Erythroblast (primary cell): ENCODE measurements at regions not wholly inside any gene's neighbourhood (a gene's known extent, or its start where the extent isn't known, plus 50 kb on each side); places are given as distances from the start of the nearest gene placed in this dataset.

Experiments used
- DNase-seq, 2 experiments: peaks; one replicate each; lab custom pipeline; 2025; lab: John Stamatoyannopoulos, UW
- GATA1 ChIP-seq: IDR thresholded peaks from 2 replicates; pipeline ENCODE4 v1.6.1; 2011; ENCODE audit warnings: low read depth, mild to moderate bottlenecking, control low read depth, low read length, moderate library complexity
- POLR2A ChIP-seq: IDR thresholded peaks from 2 replicates; pipeline ENCODE4 v1.6.1; 2011; ENCODE audit warnings: mild to moderate bottlenecking, low read length

GRCh38 chr2:102978091-102978490 lies 216.3 kb downstream of the TMEM182 start:
- no peak for DNase-seq
- no peak for TF ChIP-seq POLR2A
- TF ChIP-seq GATA1, result no peak

GRCh38 chr2:102979429-102979828 lies 217.6 kb downstream of the TMEM182 start:
- TF ChIP-seq GATA1, result no peak
- TF ChIP-seq POLR2A, result no peak

GRCh38 chr2:102983786-102984185 lies 222.0 kb downstream of the TMEM182 start:
- TF ChIP-seq POLR2A, result no peak
- no peak for TF ChIP-seq GATA1
- DNase-seq, result no peak

More at GRCh38 chr2:102979429-102979828, 217.6 kb downstream of the TMEM182 start:
- DNase-seq, result no peak

GRCh38 chr2:102986826-102987490 lies 225.1 kb downstream of the TMEM182 start:
- DNase-seq, result no peak
- TF ChIP-seq POLR2A (no peak), GATA1 (no peak)

- no peak for DNase-seq
- TF ChIP-seq POLR2A (no peak), GATA1 (no peak)
Measured at GRCh38 chr2:102992607-102993006, 230.8 kb downstream of the TMEM182 start.

GRCh38 chr2:102999958-103000357 lies 238.1 kb downstream of the TMEM182 start:
- TF ChIP-seq GATA1 (no peak), POLR2A (no peak)
- no peak for DNase-seq

- no peak for TF ChIP-seq POLR2A
- no peak for TF ChIP-seq GATA1
- no peak for DNase-seq
Measured at GRCh38 chr2:103002954-103003353, 241.1 kb downstream of the TMEM182 start.

GRCh38 chr2:103003750-103004260 lies 242.0 kb downstream of the TMEM182 start:
- no peak for TF ChIP-seq GATA1
- DNase-seq, result no peak

- TF ChIP-seq GATA1, result no peak
- TF ChIP-seq POLR2A, result no peak
- no peak for DNase-seq
Measured at GRCh38 chr2:103004426-103004942, 242.7 kb downstream of the TMEM182 start.

GRCh38 chr2:103005393-103005792 lies 243.6 kb downstream of the TMEM182 start:
- DNase-seq, result no peak
- TF ChIP-seq POLR2A (no peak), GATA1 (no peak)

- no peak for TF ChIP-seq POLR2A
- no peak for TF ChIP-seq GATA1
- DNase-seq, result no peak
Measured at GRCh38 chr2:103007086-103007485, 245.3 kb downstream of the TMEM182 start.

GRCh38 chr2:103008586-103008985 lies 246.8 kb downstream of the TMEM182 start:
- no peak for DNase-seq

GRCh38 chr2:103009871-103010270 lies 248.0 kb downstream of the TMEM182 start:
- no peak for DNase-seq
- no peak for TF ChIP-seq GATA1
- no peak for TF ChIP-seq POLR2A

More at GRCh38 chr2:103008586-103008985, 246.8 kb downstream of the TMEM182 start:
- no peak for TF ChIP-seq POLR2A
- TF ChIP-seq GATA1, result no peak

- no peak for TF ChIP-seq GATA1
- no peak for TF ChIP-seq POLR2A
- no peak for DNase-seq
Measured at GRCh38 chr2:103010306-103010705, 248.5 kb downstream of the TMEM182 start.

- DNase-seq, result no peak
- no peak for TF ChIP-seq POLR2A
- TF ChIP-seq GATA1, result no peak
Measured at GRCh38 chr2:103010751-103011150, 248.9 kb downstream of the TMEM182 start.
